ENCODE measurements at regions not wholly inside any gene's neighbourhood (a gene's known extent, or its start where the extent isn't known, plus 50 kb on each side); places are given as distances from the start of the nearest gene placed in this dataset.

- TF ChIP-seq EZH2 (IDR thresholded peaks at IDR 0.05; ENCODE audit: borderline replicate concordance, insufficient read depth, low read depth, low read length, poor library complexity, severe bottlenecking) (no peak), CTCF (IDR thresholded peaks at IDR 0.05) (no peak)
These were observed 70.8 kb upstream of the FSHR start for GRCh38 chr2:49225126-49225525.

Data from B cell (primary cell).